Occipital lobe (tissue), 1 donor: ENCODE measurements at regions not wholly inside any gene's neighbourhood (a gene's known extent, or its start where the extent isn't known, plus 50 kb on each side); places are given as distances from the start of the nearest gene placed in this dataset.
"Not testable (repeated sequence)": the region's sequence is repeated elsewhere in the genome, so short reads cannot be mapped to it uniquely, and the experiment has no call there.

Source experiments
- DNase-seq: peaks from one replicate; lab custom pipeline; 2025; lab: John Stamatoyannopoulos, UW

GRCh38 chr1:19591482-19592091 is 52.5 kb upstream of the NBL1 start:
- DNase-seq: no peak

DNA sequence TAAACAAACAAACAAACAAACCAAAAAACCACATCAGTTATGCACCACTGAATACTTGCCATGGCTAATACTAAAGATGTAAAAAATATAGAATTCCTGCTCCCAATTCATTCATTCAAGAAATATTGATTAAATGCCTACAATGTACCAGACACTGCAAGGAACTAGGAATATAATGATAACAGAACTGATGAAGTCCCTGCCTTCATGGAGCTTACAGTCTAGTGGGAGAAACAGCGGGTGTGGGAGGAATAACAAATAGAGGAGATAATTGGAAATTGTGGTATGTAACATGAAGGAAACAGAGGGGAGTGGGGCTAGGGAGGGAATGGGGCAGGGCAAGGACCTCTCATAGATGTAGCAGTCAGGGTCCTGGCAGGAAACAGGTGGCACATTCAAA is 58.6 kb upstream of the NBL1 start:
- DNase-seq: no peak

DNA sequence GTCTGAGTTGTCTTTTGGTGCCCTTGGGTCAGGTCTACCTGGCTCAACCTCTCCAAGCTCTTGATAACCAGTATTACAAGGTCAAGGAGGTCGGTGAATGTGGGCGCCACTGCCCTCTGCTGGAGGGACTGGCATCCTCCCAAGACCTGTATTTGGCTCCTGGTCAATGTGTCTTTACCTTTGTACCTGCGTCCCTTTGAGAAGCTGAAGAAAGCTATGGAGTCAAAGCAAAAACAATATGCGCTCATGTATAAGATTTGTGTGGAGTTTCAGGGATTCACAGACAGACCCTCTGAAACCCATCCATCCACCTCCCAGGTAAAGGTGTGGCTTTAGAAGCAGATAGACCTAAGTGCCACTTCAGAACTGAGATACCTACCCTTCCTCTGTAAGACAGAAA is 61.8 kb upstream of the NBL1 start:
- DNase-seq: no peak

DNA sequence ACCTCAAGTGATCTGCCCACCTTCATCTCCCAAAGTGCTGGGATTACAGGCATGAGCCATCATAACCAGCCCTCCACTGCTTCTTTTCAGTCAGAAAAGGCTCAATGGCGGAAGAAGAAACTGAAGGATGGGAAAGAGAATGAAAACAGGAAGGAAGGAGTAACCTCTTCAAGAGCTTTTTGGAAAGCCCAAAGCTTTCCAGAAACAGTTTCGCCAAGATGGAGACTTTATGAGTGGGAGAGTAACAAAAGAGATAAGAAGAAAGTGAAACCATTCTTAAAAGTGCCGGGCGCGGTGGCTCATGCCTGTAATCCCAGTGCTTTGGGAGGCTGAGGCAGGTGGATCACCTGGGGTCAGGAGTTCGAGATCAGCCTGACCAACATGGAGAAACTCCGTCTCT is 62.7 kb upstream of the NBL1 start:
- DNase-seq: no peak

- DNase-seq: no peak
These were observed 66.5 kb upstream of the NBL1 start for GRCh38 chr1:19577561-19577960.

DNA sequence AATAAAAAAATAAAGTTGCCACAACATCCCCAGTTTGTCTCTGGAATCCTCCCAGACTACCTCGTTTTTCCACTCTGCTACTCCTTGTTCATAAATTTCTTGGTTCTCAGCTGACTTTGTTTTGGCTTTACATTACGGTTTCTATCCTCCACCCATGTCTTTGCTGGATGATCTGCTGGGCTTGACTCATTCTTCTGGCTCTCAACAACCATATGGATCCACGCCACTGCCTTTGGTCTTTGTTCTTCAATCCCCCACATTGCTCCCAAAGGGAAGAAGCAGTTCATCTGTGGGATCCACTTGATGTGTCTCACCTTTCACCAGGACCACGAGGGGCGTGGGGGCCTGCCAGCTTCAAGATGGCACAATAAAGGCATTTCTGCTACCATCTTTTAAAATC is 67.1 kb upstream of the NBL1 start:
- DNase-seq: no peak

- DNase-seq: no peak
These were observed 74.3 kb upstream of the NBL1 start for GRCh38 chr1:19569786-19570185.

GRCh38 chr1:19567041-19567440 is 77.1 kb upstream of the NBL1 start:
- DNase-seq: no peak

DNA sequence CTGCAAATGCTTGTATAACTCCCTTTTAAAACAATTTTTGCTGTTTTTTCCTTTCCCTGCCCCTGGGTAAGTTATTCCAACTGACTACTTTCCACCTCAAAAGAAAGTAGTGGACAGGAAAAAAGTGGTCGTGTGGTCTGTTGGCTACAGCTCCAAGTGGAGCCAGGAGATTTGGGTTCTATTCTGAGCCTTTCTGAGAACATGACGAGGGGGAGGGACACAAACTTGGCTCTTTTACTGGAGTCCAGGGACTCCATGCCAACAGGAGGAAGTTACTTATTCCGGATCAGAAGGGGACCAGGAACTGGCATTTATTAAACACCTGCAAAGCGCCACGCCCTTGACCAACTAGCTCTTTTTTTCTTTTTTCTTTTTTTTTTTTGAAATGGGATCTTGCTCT is 79.0 kb upstream of the CAPZB start:
- DNase-seq: no peak

- DNase-seq: peak; percentile 57
These were observed 78.2 kb upstream of the CAPZB start for GRCh38 chr1:19563324-19564097.

GRCh38 chr1:19562847-19563246 is 77.5 kb upstream of the CAPZB start:
- no peak for DNase-seq

DNA sequence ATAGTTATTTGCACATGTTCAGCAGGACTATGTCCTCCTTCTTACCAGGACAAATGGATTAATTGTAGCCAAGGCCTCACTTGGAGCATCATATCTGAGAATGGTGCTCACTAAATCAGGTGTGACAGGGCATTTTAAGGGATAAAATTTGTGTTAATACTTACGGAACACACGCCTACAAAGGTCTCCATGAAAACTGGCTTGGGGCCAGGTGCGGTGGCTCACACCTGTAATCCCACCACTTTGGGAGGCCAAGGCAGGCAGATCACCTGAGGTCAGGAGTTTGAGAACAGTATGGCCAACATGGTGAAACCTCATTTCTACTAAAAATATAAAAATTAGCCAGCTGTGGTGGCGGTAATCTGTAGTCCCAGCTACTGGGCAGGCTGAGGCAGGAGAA is 75.1 kb upstream of the CAPZB start:
- no peak for DNase-seq

DNA sequence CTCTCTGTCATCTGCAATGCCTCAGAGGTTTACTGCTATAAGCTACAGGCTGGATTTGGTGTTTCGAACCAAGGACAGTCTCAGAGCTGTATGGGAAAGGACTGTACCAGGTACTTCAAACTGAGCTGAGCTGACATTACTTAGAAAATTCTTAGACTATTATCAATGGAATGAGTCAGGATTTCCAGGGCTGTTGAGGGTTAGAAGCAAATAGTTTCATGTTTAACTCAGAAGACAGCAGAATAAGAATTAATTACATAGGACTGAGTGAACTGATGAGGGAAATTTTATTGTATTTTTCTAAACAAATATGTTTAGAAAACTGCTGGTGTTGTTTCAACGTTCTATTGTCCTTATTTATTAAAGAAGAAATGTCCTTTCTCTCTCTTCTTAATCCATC is 74.3 kb upstream of the CAPZB start:
- no peak for DNase-seq

DNA sequence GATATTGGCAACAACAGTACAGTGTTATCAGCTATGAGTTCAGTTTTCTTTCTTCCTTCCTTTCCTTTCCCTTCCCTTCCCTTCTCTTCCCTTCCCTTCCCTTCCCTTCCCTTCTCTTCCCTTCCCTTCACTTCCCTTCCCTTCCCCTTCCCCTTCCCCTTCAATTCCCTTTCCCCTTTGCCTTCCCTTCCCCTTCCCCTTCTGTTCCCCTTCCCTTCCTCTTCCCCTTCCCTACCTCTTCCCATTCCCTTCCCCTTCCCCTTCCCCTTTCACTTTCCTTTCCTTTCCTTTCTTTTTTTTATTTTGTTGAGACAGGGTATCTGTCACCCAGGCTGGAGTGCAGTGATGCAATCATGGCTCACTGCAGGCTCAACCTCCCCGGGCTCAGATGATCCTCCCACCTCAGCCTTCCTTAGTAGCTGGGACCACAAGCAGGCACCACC is 72.3 kb upstream of the CAPZB start:
- no peak for DNase-seq

- no peak for DNase-seq
These were observed 68.8 kb upstream of the CAPZB start for GRCh38 chr1:19554090-19554489.

- no peak for DNase-seq
These were observed 67.1 kb upstream of the CAPZB start for GRCh38 chr1:19552291-19553010.

DNA sequence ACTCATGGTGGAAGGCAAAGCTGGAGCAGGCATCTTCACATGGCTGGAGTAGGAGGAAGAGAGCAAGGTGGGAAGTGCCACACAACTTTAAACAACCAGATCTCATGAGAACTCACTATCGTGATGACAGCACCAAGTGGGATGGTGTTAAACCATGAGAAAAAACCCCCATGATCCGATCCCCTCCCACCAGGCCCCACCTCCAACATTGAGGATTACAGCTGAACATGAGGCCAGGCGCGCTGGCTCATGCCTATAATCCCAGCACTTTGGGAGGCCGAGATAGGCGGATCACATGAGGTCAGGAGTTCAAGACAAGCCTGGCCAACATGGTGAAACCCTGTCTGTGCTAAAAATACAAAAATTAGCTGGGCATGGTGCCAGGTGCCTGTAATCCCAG is 66.5 kb upstream of the CAPZB start:
- not testable (repeated sequence) for DNase-seq

DNA sequence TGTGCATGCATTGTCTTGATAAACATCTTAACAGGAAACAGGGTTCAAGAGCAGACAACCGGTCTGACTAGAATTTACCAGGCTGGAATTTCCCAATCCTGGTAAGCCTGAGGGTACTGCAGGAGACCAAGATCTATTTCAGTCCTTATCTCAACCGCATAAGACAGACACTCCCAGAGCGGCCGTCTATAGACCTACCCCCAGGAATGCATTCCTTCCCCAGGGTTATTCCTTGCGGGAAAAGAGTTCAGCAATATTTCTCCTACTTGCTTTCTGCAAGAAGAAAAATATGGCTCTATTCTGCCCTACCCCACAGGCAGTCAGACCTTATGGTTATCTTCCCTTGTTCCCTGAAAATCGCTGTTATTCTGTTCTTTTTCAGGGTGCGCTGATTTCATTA is 65.1 kb upstream of the CAPZB start:
- not testable (repeated sequence) for DNase-seq

GRCh38 chr1:19547814-19548213 is 62.5 kb upstream of the CAPZB start:
- no peak for DNase-seq

GRCh38 chr1:19536519-19536918 is 51.2 kb upstream of the CAPZB start:
- DNase-seq: no peak

- DNase-seq: no peak
These were observed 49.9 kb upstream of the CAPZB start for GRCh38 chr1:19535214-19535613.
